ENCODE measurements at regions not wholly inside any gene's neighbourhood (a gene's known extent, or its start where the extent isn't known, plus 50 kb on each side); places are given as distances from the start of the nearest gene placed in this dataset.

GRCh38 chr13:85373322-85373721 lies 425.9 kb downstream of the SLITRK6 start:
- no peak for DNase-seq

GRCh38 chr13:85371254-85371653 lies 428.0 kb downstream of the SLITRK6 start:
- no peak for DNase-seq

GRCh38 chr13:85368686-85369085 lies 430.5 kb downstream of the SLITRK6 start:
- DNase-seq = no peak

- no peak for DNase-seq
These were observed 431.3 kb downstream of the SLITRK6 start for GRCh38 chr13:85367887-85368286.

GRCh38 chr13:85366759-85367417 lies 432.3 kb downstream of the SLITRK6 start:
- DNase-seq = no peak

GRCh38 chr13:85363504-85363903 lies 435.7 kb downstream of the SLITRK6 start:
- DNase-seq = no peak

- DNase-seq = no peak
These were observed 436.2 kb downstream of the SLITRK6 start for GRCh38 chr13:85362980-85363379.

GRCh38 chr13:85347251-85347650 lies 452.0 kb downstream of the SLITRK6 start:
- DNase-seq = no peak

GRCh38 chr13:85334187-85334586 lies 465.0 kb downstream of the SLITRK6 start:
- no peak for DNase-seq

- no peak for DNase-seq
These were observed 465.7 kb downstream of the SLITRK6 start for GRCh38 chr13:85333506-85334020.

GRCh38 chr13:85332615-85333014 lies 466.6 kb downstream of the SLITRK6 start:
- no peak for DNase-seq

- DNase-seq = no peak
These were observed 477.5 kb downstream of the SLITRK6 start for GRCh38 chr13:85321734-85322133.

- DNase-seq = no peak
These were observed 481.4 kb downstream of the SLITRK6 start for GRCh38 chr13:85317781-85318180.

- no peak for DNase-seq
These were observed 482.7 kb downstream of the SLITRK6 start for GRCh38 chr13:85316506-85317025.

GRCh38 chr13:85314686-85315085 lies 484.5 kb downstream of the SLITRK6 start:
- DNase-seq = peak; percentile 60

- no peak for DNase-seq
These were observed 485.3 kb downstream of the SLITRK6 start for GRCh38 chr13:85313761-85314503.

- DNase-seq = no peak
These were observed 487.1 kb downstream of the SLITRK6 start for GRCh38 chr13:85312071-85312470.

- DNase-seq = no peak
These were observed 495.6 kb downstream of the SLITRK6 start for GRCh38 chr13:85303630-85304029.

GRCh38 chr13:85298387-85298924 lies 500.8 kb downstream of the SLITRK6 start:
- DNase-seq = no peak

GRCh38 chr13:85288698-85289097 lies 510.5 kb downstream of the SLITRK6 start:
- DNase-seq = no peak

GRCh38 chr13:85287528-85287927 lies 511.7 kb downstream of the SLITRK6 start:
- no peak for DNase-seq

GRCh38 chr13:85286081-85286480 lies 513.1 kb downstream of the SLITRK6 start:
- DNase-seq = no peak

GRCh38 chr13:85284349-85284748 lies 514.9 kb downstream of the SLITRK6 start:
- no peak for DNase-seq

GRCh38 chr13:85283408-85283807 lies 515.8 kb downstream of the SLITRK6 start:
- DNase-seq = no peak
